PC-3 (cell line): ENCODE measurements at regions not wholly inside any gene's neighbourhood (a gene's known extent, or its start where the extent isn't known, plus 50 kb on each side); places are given as distances from the start of the nearest gene placed in this dataset.

Experiments used
- ATAC-seq: fragments of 200-7000 bp; cut with Tn5 transposase; 2 replicates; pipeline ENCODE4 v1.9.1; 2020; ENCODE audit warnings: mild to moderate bottlenecking, moderate library complexity
- BruUV-seq: library from RNA; stranded (reverse); fragments of 400-500 nt; replicated peaks from 2 replicates; lab custom pipeline; 2021; lab: Mats Ljungman, UMichigan
- CTCF ChIA-PET: fragments of 300-600 bp; sonication (Branson Sonifier 250); formaldehyde crosslinking; loops from one replicate; lab custom pipeline; 2022; ENCODE audit warnings: antibody characterized with exemption; lab: Charles Lee
- POLR2A ChIA-PET: fragments of 300-600 bp; sonication (Branson Sonifier 250); formaldehyde crosslinking; loops from one replicate; lab custom pipeline; 2022; ENCODE audit warnings: antibody characterized with exemption; ENCODE audit not compliant: unreplicated experiment; lab: Charles Lee
- DNase-seq: peaks from one replicate; pipeline ENCODE4 v3.0.0-alpha.2; 2015
- H2AFZ ChIP-seq: fragments of 300-600 bp; sonication (generic); 2 replicates; pipeline ENCODE4 v1.6.0; 2016; ENCODE audit warnings: antibody characterized with exemption, low read length
- H3F3A ChIP-seq: fragments of 300-600 bp; sonication (generic); one replicate; pipeline ENCODE4 v1.6.0; 2017; ENCODE audit warnings: antibody characterized with exemption, low read length, control low read depth, mild to moderate bottlenecking; ENCODE audit not compliant: unreplicated experiment
- H3K27ac ChIP-seq: fragments of 300-600 bp; sonication (generic); 2 replicates; pipeline ENCODE4 v1.5.1; 2016; ENCODE audit warnings: mild to moderate bottlenecking, low read length
- H3K27me3 ChIP-seq: fragments of 300-600 bp; sonication (generic); 2 replicates; pipeline ENCODE4 v1.6.1; 2016; ENCODE audit warnings: low read length, mixed read lengths
- H3K36me3 ChIP-seq: fragments of 300-600 bp; sonication (generic); 2 replicates; pipeline ENCODE4 v1.6.1; 2016; ENCODE audit warnings: low read depth, mixed run types, low read length, mixed read lengths
- H3K4me1 ChIP-seq: fragments of 300-600 bp; sonication (generic); 2 replicates; pipeline ENCODE4 v1.5.1; 2016; ENCODE audit warnings: low read length; ENCODE audit not compliant: insufficient read depth
- H3K4me2 ChIP-seq: fragments of 300-600 bp; sonication (generic); 2 replicates; pipeline ENCODE4 v1.6.0; 2016; ENCODE audit warnings: low read length
- H3K4me3 ChIP-seq: fragments of 300-600 bp; sonication (generic); 2 replicates; pipeline ENCODE4 v1.5.1; 2016; ENCODE audit warnings: mild to moderate bottlenecking, low read length, mixed read lengths
- H3K79me2 ChIP-seq: fragments of 300-600 bp; sonication (generic); 2 replicates; pipeline ENCODE4 v1.6.1; 2017; ENCODE audit warnings: low read length, mixed read lengths
- H3K9ac ChIP-seq: fragments of 300-600 bp; sonication (generic); 2 replicates; pipeline ENCODE4 v1.6.0; 2016; ENCODE audit warnings: mild to moderate bottlenecking, low read length
- H3K9me2 ChIP-seq: fragments of 300-600 bp; sonication (generic); replicated peaks from 2 replicates; pipeline ENCODE4 v1.6.1; 2016; ENCODE audit warnings: mixed run types, low read length, mixed read lengths
- H3K9me3 ChIP-seq: fragments of 300-600 bp; sonication (generic); 2 replicates; pipeline ENCODE4 v1.6.1; 2016; ENCODE audit warnings: low read length, mixed read lengths
- H4K20me1 ChIP-seq: fragments of 300-600 bp; sonication (generic); 2 replicates; pipeline ENCODE4 v1.6.1; 2016; ENCODE audit warnings: low read length, mixed read lengths
- EZH2 ChIP-seq: fragments of 300-600 bp; sonication (generic); IDR thresholded peaks from one replicate; pipeline ENCODE4 v1.6.1; 2017; ENCODE audit warnings: antibody characterized with exemption, mild to moderate bottlenecking, low read length; ENCODE audit not compliant: unreplicated experiment
- EZH2phosphoT487 ChIP-seq: fragments of 300-600 bp; sonication (generic); IDR thresholded peaks from 2 replicates; pipeline ENCODE4 v1.6.1; 2018; ENCODE audit warnings: mild to moderate bottlenecking, antibody characterized with exemption, low read length, borderline replicate concordance
- intact Hi-C: fragments of 100-400 bp; cut with micrococcal nuclease; formaldehyde crosslinking; loops from 2 replicates; pipeline ENCODE4 v1.9.0; 2023
- TF ChIP-seq, protein P1 (sequence below): fragments of 300-600 bp; sonication (generic); conservative IDR thresholded peaks from 2 replicates; pipeline ENCODE4 v1.5.1; 2017; ENCODE audit warnings: antibody characterized with exemption, low read depth, mild to moderate bottlenecking, low read length

DNA sequence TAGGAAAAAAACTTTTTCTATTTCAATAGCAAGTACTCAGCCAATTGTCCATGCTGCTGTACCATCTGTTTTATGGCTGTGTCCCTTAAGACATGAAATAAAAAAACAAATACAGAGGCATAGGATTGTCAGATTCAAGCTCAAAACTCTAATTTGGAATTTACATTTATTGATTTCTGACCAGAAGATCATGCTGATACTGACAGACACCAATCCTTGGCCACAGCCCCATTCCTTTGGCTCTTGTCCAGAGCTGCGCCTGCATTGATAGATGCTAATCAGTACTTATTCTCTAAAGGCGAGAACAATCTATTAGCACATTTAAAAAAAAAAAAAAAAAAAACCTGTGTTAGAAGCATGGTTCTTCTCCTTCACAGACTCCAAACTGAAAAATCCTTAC is 384.6 kb downstream of the TMEM232 start:
- Histone ChIP-seq H3K4me1 (no peaks in the 10 kb centered on the region), H3K4me2 (no peak overlapping the region), H4K20me1 (no peaks in the 10 kb centered on the region), H3K27ac (no peak overlapping the region), H3K79me2 (no peaks in the 10 kb centered on the region), H3K9me2 (no peaks in the 10 kb centered on the region), H3F3A (no peaks in the 10 kb centered on the region), H3K27me3 (0 out of 2 replicates have a peak, but pooled peaks cover 5% of the 10 kb centered on the region), H2AFZ (no peak overlapping the region), H3K36me3 (no peaks in the 10 kb centered on the region), H3K4me3 (no peak overlapping the region), H3K9ac (no peak overlapping the region), H3K9me3 (no peaks in the 10 kb centered on the region)
- no TSS peak for BruUV-seq
- ChIA-PET CTCF (no interaction called here), POLR2A (no interaction called here)
- intact Hi-C loops, result no loop called here
- TF ChIP-seq, protein P1, sequence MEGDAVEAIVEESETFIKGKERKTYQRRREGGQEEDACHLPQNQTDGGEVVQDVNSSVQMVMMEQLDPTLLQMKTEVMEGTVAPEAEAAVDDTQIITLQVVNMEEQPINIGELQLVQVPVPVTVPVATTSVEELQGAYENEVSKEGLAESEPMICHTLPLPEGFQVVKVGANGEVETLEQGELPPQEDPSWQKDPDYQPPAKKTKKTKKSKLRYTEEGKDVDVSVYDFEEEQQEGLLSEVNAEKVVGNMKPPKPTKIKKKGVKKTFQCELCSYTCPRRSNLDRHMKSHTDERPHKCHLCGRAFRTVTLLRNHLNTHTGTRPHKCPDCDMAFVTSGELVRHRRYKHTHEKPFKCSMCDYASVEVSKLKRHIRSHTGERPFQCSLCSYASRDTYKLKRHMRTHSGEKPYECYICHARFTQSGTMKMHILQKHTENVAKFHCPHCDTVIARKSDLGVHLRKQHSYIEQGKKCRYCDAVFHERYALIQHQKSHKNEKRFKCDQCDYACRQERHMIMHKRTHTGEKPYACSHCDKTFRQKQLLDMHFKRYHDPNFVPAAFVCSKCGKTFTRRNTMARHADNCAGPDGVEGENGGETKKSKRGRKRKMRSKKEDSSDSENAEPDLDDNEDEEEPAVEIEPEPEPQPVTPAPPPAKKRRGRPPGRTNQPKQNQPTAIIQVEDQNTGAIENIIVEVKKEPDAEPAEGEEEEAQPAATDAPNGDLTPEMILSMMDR, result no peak
- TF ChIP-seq EZH2phosphoT487, result no peak
- no peak for TF ChIP-seq EZH2
- DNase-seq (no peak), ATAC-seq (no peak)

GRCh38 chr5:110342683-110343082 is 383.8 kb downstream of the TMEM232 start:
- no peak for DNase-seq
- no TSS peak for BruUV-seq
- H3K27me3 ChIP-seq, result 0 out of 2 replicates have a peak, but pooled peaks cover 5% of the 10 kb centered on the region
- no peaks in the 10 kb centered on the region for H3K9me2 ChIP-seq
- H3K36me3 ChIP-seq, result no peaks in the 10 kb centered on the region
- POLR2A ChIA-PET, result no interaction called here
- no peaks in the 10 kb centered on the region for H3K79me2 ChIP-seq
- no peaks in the 10 kb centered on the region for H3K4me1 ChIP-seq
- H3K9ac ChIP-seq, result no peak overlapping the region
- no peak for ATAC-seq
- no peak overlapping the region for H3K4me2 ChIP-seq
- no peaks in the 10 kb centered on the region for H3F3A ChIP-seq
- H2AFZ ChIP-seq, result no peak overlapping the region
- CTCF ChIA-PET, result no interaction called here
- TF ChIP-seq EZH2phosphoT487 (no peak), EZH2 (no peak)
- TF ChIP-seq, protein P1, result no peak
- no peak overlapping the region for H3K4me3 ChIP-seq
- H3K9me3 ChIP-seq, result no peaks in the 10 kb centered on the region
- intact Hi-C loops, result no loop called here
- no peaks in the 10 kb centered on the region for H4K20me1 ChIP-seq
- no peak overlapping the region for H3K27ac ChIP-seq

DNA sequence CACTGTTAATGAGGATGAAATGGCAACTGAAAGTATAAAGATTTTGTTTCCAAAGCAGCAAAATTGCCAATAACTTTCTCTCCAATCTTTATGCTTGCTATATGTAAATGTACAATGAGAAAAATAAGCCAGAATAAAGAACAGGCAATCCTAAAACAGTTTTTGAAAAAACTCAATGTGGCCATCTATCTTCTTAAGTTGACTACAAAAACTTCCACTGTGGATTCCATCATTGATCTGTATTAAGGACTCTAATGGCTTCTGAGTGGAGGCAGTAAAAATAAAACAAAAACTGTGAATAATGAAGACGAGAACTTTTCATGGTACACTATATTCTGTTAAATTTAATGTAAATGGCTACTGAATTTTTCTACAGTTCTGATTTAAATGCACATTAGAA is 382.9 kb downstream of the TMEM232 start:
- intact Hi-C loops, result no loop called here
- H3F3A ChIP-seq, result no peaks in the 10 kb centered on the region

More for the DNA sequence above, 382.9 kb downstream of the TMEM232 start:
- H3K79me2 ChIP-seq, result no peaks in the 10 kb centered on the region
- 0 out of 2 replicates have a peak, but pooled peaks cover 5% of the 10 kb centered on the region for H3K27me3 ChIP-seq
- DNase-seq (no peak), ATAC-seq (no peak)
- no peak overlapping the region for H3K9ac ChIP-seq
- ChIA-PET CTCF (no interaction called here), POLR2A (no interaction called here)
- no peak overlapping the region for H2AFZ ChIP-seq
- TF ChIP-seq, protein P1, result no peak
- BruUV-seq, result no TSS peak
- no peak overlapping the region for H3K4me3 ChIP-seq
- no peaks in the 10 kb centered on the region for H3K9me2 ChIP-seq
- no peaks in the 10 kb centered on the region for H3K36me3 ChIP-seq
- no peak overlapping the region for H3K4me2 ChIP-seq
- H4K20me1 ChIP-seq, result no peaks in the 10 kb centered on the region
- H3K27ac ChIP-seq, result no peak overlapping the region
- H3K4me1 ChIP-seq, result no peaks in the 10 kb centered on the region
- H3K9me3 ChIP-seq, result no peaks in the 10 kb centered on the region
